OCI-LY1 (cell line): ENCODE measurements at regions not wholly inside any gene's neighbourhood (a gene's known extent, or its start where the extent isn't known, plus 50 kb on each side); places are given as distances from the start of the nearest gene placed in this dataset.

Source experiments
- H2AFZ ChIP-seq: fragments of 200-600 bp; sonication (generic), shearing (Covaris generic); 2 replicates; pipeline ENCODE4 v1.6.0; 2014; ENCODE audit warnings: antibody characterized with exemption, mild to moderate bottlenecking, low read length
- H3F3A ChIP-seq: fragments of 200-600 bp; sonication (generic), shearing (Covaris generic); 2 replicates; pipeline ENCODE4 v1.6.0; 2014; ENCODE audit warnings: mild to moderate bottlenecking, antibody characterized with exemption, low read length, moderate library complexity; ENCODE audit not compliant: insufficient read depth
- H3K27ac ChIP-seq: fragments of 200-600 bp; sonication (generic); 2 replicates; pipeline ENCODE4 v1.5.1; 2014; ENCODE audit warnings: low read length, mixed run types, mild to moderate bottlenecking, low read depth; ENCODE audit not compliant: poor library complexity, severe bottlenecking
- H3K27me3 ChIP-seq: fragments of 200-600 bp; sonication (generic); 2 replicates; pipeline ENCODE4 v1.6.0; 2014; ENCODE audit warnings: antibody characterized with exemption, mild to moderate bottlenecking, low read length, moderate library complexity; ENCODE audit not compliant: insufficient read depth
- H3K36me3 ChIP-seq: fragments of 200-600 bp; sonication (generic); 2 replicates; pipeline ENCODE4 v1.6.1; 2014; ENCODE audit warnings: mild to moderate bottlenecking, antibody characterized with exemption, low read length, moderate library complexity, mixed read lengths; ENCODE audit not compliant: insufficient read depth
- H3K4me1 ChIP-seq: fragments of 200-600 bp; sonication (generic); 2 replicates; pipeline ENCODE4 v1.5.1; 2014; ENCODE audit warnings: mild to moderate bottlenecking, low read length, moderate library complexity; ENCODE audit not compliant: insufficient read depth, severe bottlenecking
- H3K4me2 ChIP-seq: fragments of 200-600 bp; sonication (generic), shearing (Covaris generic); 2 replicates; pipeline ENCODE4 v1.6.1; 2014; ENCODE audit warnings: low read length
- H3K4me3 ChIP-seq: fragments of 200-600 bp; sonication (generic); 2 replicates; pipeline ENCODE4 v1.5.1; 2014; ENCODE audit warnings: low read length, low read depth, mild to moderate bottlenecking, mixed read lengths; ENCODE audit not compliant: poor library complexity, severe bottlenecking
- H3K79me2 ChIP-seq: fragments of 200-600 bp; shearing (Covaris generic); 2 replicates; pipeline ENCODE4 v1.6.1; 2016; ENCODE audit warnings: mixed run types, low read length, mixed read lengths; ENCODE audit not compliant: insufficient read depth
- H3K9ac ChIP-seq: fragments of 200-600 bp; sonication (generic), shearing (Covaris generic); 2 replicates; pipeline ENCODE4 v1.6.1; 2014; ENCODE audit warnings: mild to moderate bottlenecking, low read length, mixed read lengths
- H3K9me2 ChIP-seq: fragments of 200-600 bp; sonication (generic), shearing (Covaris generic); 2 replicates; pipeline ENCODE4 v1.6.1; 2014; ENCODE audit warnings: low read depth, mild to moderate bottlenecking, low read length, mixed read lengths
- H3K9me3 ChIP-seq: fragments of 200-600 bp; shearing (Covaris generic); 2 replicates; pipeline ENCODE4 v1.6.1; 2014; ENCODE audit warnings: low read length, mixed read lengths
- H4K20me1 ChIP-seq: fragments of 200-600 bp; sonication (generic), shearing (Covaris generic); 2 replicates; pipeline ENCODE4 v1.6.0; 2016; ENCODE audit warnings: mild to moderate bottlenecking, low read length; ENCODE audit not compliant: insufficient read depth
- CTCF ChIP-seq: fragments of 200-600 bp; sonication (generic), shearing (Covaris generic); IDR thresholded peaks from 2 replicates; pipeline ENCODE4 v1.5.1; 2017; ENCODE audit warnings: mild to moderate bottlenecking, antibody characterized with exemption, low read length, moderate library complexity, mixed read lengths
- EZH2 ChIP-seq: fragments of 200-600 bp; sonication (generic), shearing (Covaris generic); IDR thresholded peaks from 2 replicates; pipeline ENCODE4 v1.8.0; 2017; ENCODE audit warnings: borderline replicate concordance, mixed run types, mild to moderate bottlenecking, antibody characterized with exemption, low read length, moderate library complexity, mixed read lengths

DNA sequence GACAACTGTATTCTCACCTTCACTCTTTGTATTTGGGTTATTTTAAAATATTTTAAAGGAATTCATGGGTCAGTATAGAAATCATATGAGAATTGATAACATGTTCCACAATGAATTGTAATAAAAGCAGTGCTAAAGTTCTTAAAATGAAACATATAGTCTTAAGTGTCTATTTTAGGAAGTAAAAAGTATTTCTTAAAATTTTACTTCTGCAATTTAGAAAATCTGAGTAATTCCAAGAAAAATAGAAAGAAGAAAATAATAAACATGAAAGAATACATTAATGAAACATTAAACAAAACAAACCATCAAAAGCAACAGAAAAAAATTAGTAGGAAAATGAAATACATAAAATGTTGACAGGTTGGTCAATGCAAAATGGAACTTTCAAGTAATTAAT is 332.4 kb downstream of the ETS1 start:
- TF ChIP-seq EZH2 (no peak), CTCF (no peak)
- Histone ChIP-seq H3K9me2 (no peaks in the 10 kb centered on the region), H3K36me3 (no peaks in the 10 kb centered on the region), H3K27ac (no peak overlapping the region), H3F3A (no peaks in the 10 kb centered on the region), H3K27me3 (no peaks in the 10 kb centered on the region), H3K9ac (no peak overlapping the region), H3K4me2 (no peak overlapping the region), H3K4me1 (peaks cover 12% of the 10 kb centered on the region), H3K4me3 (no peak overlapping the region), H2AFZ (no peak overlapping the region), H4K20me1 (no peaks in the 10 kb centered on the region), H3K9me3 (no peaks in the 10 kb centered on the region), H3K79me2 (no peaks in the 10 kb centered on the region)

DNA sequence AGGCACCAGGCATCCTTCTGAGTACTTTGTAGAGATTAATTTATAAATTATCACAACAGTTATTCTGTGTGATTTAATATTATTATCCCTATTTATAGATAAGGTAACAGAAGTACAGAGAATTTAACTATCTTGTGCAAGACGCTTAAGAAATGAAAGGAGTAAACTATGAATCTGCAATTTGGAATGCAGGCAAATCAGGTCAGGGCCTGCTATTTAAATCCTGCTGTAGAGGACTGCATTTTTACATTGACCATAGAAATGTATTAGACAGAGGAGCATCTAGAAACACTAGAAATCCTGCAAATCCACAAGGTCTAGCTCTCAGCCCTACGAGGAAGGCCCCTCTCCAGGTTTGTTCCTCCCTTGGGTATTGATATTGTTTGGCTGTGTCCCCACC is 336.2 kb downstream of the ETS1 start:
- Histone ChIP-seq H3K9me3 (no peaks in the 10 kb centered on the region), H4K20me1 (no peaks in the 10 kb centered on the region), H3K79me2 (no peaks in the 10 kb centered on the region), H3K27me3 (no peaks in the 10 kb centered on the region), H3K9ac (no peak overlapping the region), H3K9me2 (no peaks in the 10 kb centered on the region), H3K27ac (no peak overlapping the region), H3K4me1 (no peaks in the 10 kb centered on the region), H3K36me3 (no peaks in the 10 kb centered on the region), H3K4me3 (no peak overlapping the region), H2AFZ (no peak overlapping the region), H3K4me2 (no peak overlapping the region), H3F3A (no peaks in the 10 kb centered on the region)
- TF ChIP-seq EZH2 (no peak), CTCF (no peak)

DNA sequence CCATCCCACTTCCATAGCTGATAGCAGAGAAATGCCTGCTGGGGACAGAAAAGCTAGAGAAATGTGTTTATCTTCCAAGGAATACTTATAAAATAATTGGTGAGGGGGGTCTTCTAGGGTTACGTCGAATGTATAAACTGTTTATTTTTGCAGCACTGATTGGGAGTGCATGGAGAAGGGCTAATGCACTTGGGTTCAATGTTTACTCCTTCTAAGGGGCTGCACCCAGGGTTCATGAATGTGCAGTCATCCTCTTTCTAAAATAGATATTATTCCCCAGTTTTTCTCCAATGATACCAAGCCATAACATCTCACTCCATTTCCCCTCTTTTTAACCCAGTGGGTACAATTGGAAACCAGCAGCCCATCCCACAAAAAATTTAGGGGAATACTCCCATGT is 336.9 kb downstream of the ETS1 start:
- TF ChIP-seq EZH2 = no peak
- TF ChIP-seq CTCF = no peak
- no peaks in the 10 kb centered on the region for H3K79me2 ChIP-seq
- no peaks in the 10 kb centered on the region for H3K36me3 ChIP-seq
- no peaks in the 10 kb centered on the region for H3K4me1 ChIP-seq
- H3K4me3 ChIP-seq = no peak overlapping the region
- no peaks in the 10 kb centered on the region for H3K27me3 ChIP-seq
- H3K9me2 ChIP-seq = no peaks in the 10 kb centered on the region
- no peak overlapping the region for H3K9ac ChIP-seq
- H3K27ac ChIP-seq = no peak overlapping the region
- H3F3A ChIP-seq = no peaks in the 10 kb centered on the region
- H3K9me3 ChIP-seq = no peaks in the 10 kb centered on the region
- no peak overlapping the region for H3K4me2 ChIP-seq
- no peaks in the 10 kb centered on the region for H4K20me1 ChIP-seq
- H2AFZ ChIP-seq = no peak overlapping the region
